ENCODE measurements at regions not wholly inside any gene's neighbourhood (a gene's known extent, or its start where the extent isn't known, plus 50 kb on each side); places are given as distances from the start of the nearest gene placed in this dataset.
"Not testable (repeated sequence)": the region's sequence is repeated elsewhere in the genome, so short reads cannot be mapped to it uniquely, and the experiment has no call there.

GRCh38 chr1:195188821-195189220, 1419.4 kb downstream of the KCNT2 start:
- peak; percentile 44 for DNase-seq

- DNase-seq = no peak
Measured at GRCh38 chr1:195186544-195186943, 1421.7 kb downstream of the KCNT2 start.

- peak; percentile 8 for DNase-seq
Measured at GRCh38 chr1:195185736-195186135, 1422.5 kb downstream of the KCNT2 start.

GRCh38 chr1:195185321-195185720, 1422.9 kb downstream of the KCNT2 start:
- no peak for DNase-seq

GRCh38 chr1:195173753-195174152, 1434.5 kb downstream of the KCNT2 start:
- DNase-seq = no peak

GRCh38 chr1:195159795-195160194, 1448.4 kb downstream of the KCNT2 start:
- not testable (repeated sequence) for DNase-seq

GRCh38 chr1:195158091-195158490, 1450.1 kb downstream of the KCNT2 start:
- DNase-seq = no peak

GRCh38 chr1:195153107-195153506, 1455.1 kb downstream of the KCNT2 start:
- DNase-seq = no peak

GRCh38 chr1:195150768-195151167, 1457.5 kb downstream of the KCNT2 start:
- no peak for DNase-seq

GRCh38 chr1:195141294-195141693, 1466.9 kb downstream of the KCNT2 start:
- DNase-seq = no peak

- DNase-seq = no peak
Measured at GRCh38 chr1:195130598-195130997, 1477.6 kb downstream of the KCNT2 start.

GRCh38 chr1:195122497-195122896, 1485.7 kb downstream of the KCNT2 start:
- DNase-seq = no peak

GRCh38 chr1:195113471-195113870, 1494.8 kb downstream of the KCNT2 start:
- DNase-seq = peak; percentile 4

GRCh38 chr1:195105773-195106172, 1502.5 kb downstream of the KCNT2 start:
- DNase-seq = no peak

GRCh38 chr1:195105281-195105680, 1503.0 kb downstream of the KCNT2 start:
- no peak for DNase-seq

- DNase-seq = no peak
Measured at GRCh38 chr1:195097316-195097715, 1510.9 kb downstream of the KCNT2 start.

GRCh38 chr1:195096051-195096521, 1512.2 kb downstream of the KCNT2 start:
- no peak for DNase-seq

GRCh38 chr1:195085196-195085595, 1523.0 kb downstream of the KCNT2 start:
- no peak for DNase-seq

- peak; percentile 64 for DNase-seq
Measured at GRCh38 chr1:195082183-195082582, 1526.1 kb downstream of the KCNT2 start.

GRCh38 chr1:195076682-195077081, 1531.6 kb downstream of the KCNT2 start:
- no peak for DNase-seq

- DNase-seq = no peak
Measured at GRCh38 chr1:195075973-195076372, 1532.3 kb downstream of the KCNT2 start.

- DNase-seq = no peak
Measured at GRCh38 chr1:195071461-195071860, 1536.8 kb downstream of the KCNT2 start.

GRCh38 chr1:195065437-195065836, 1542.8 kb downstream of the KCNT2 start:
- DNase-seq = no peak

GRCh38 chr1:195064358-195064757, 1543.9 kb downstream of the KCNT2 start:
- DNase-seq = no peak

- DNase-seq = no peak
Measured at GRCh38 chr1:195054217-195054687, 1554.0 kb downstream of the KCNT2 start.

Measured in fibroblast of skin of abdomen (primary cell).